Lower leg skin (tissue), 3 donors: ENCODE measurements at regions not wholly inside any gene's neighbourhood (a gene's known extent, or its start where the extent isn't known, plus 50 kb on each side); places are given as distances from the start of the nearest gene placed in this dataset.

ENCODE experiments used
- CTCF ChIP-seq, 3 donors: fragments of 450-650 bp; IDR thresholded peaks; one replicate each; pipeline ENCODE4 v1.5.1; 2016; ENCODE audit warnings: antibody characterized with exemption in 3 of 3, mild to moderate bottlenecking in 3 of 3, moderate library complexity in 2 of 3
- POLR2A ChIP-seq, 2 donors: fragments of 450-650 bp; IDR thresholded peaks; one replicate each; pipeline ENCODE4 v1.6.1; 2016 to 2017; ENCODE audit warnings: antibody characterized with exemption in 2 of 2, mild to moderate bottlenecking in 1 of 2, moderate library complexity in 1 of 2

- TF ChIP-seq CTCF (IDR thresholded peaks at IDR 0.05) (no peak), POLR2A (IDR thresholded peaks at IDR 0.05) (no peak)
Measured at GRCh38 chr20:22890594-22891300, 144.4 kb upstream of the SSTR4 start.
